LoVo (cell line): ENCODE measurements at regions not wholly inside any gene's neighbourhood (a gene's known extent, or its start where the extent isn't known, plus 50 kb on each side); places are given as distances from the start of the nearest gene placed in this dataset.

Experiments
- DNase-seq: peaks from one replicate; pipeline ENCODE4 v3.0.0-alpha.2; 2016; ENCODE audit warnings: low spot score

- no peak for DNase-seq
These were observed 957.1 kb upstream of the RBFOX1 start for GRCh38 chr16:6375465-6376075.

DNA sequence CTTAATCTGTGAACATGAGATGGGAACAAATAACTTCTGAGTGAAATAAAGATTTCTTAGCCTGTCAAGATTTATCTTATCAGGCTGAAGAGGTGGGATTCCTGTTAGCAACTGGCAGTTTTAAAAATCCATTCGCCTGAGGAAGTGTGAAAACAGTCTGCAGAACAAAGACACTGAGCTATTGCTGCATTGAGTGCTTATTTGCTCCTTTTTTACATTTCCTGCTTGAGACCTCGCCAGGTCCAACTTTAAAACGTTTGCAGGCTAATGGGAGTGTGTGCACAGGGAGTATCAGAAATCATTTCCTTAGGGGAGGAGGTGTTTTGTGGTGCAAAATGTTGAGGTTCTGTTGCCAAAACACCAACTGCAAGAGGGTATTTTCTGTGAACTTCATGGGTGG is 957.8 kb upstream of the RBFOX1 start:
- DNase-seq: no peak

GRCh38 chr16:6364846-6365245 is 967.8 kb upstream of the RBFOX1 start:
- no peak for DNase-seq

GRCh38 chr16:6363896-6364607 is 968.6 kb upstream of the RBFOX1 start:
- no peak for DNase-seq

DNA sequence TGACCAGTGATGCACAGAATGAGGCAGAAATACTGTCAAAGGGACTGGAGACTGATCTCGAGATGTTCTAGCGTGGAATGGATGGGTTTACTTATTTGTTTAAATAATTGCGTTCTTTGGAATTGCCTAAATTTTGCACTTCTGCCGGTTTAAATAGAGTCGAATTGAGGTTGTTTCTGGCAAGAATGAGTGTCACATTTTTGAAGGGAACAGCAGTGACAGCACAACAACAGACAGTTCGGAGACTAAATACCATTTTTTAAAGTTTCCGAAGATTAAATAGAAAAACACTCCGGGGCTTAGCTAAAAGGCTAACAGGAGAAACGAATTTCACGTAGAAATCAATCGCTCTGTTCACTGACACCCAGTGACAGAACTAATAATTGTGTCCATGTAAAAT is 969.2 kb upstream of the RBFOX1 start:
- DNase-seq: no peak

- DNase-seq: no peak
These were observed 970.3 kb upstream of the RBFOX1 start for GRCh38 chr16:6362321-6362720.

- DNase-seq: no peak
These were observed 972.0 kb upstream of the RBFOX1 start for GRCh38 chr16:6360641-6361040.

- no peak for DNase-seq
These were observed 975.7 kb upstream of the RBFOX1 start for GRCh38 chr16:6356911-6357310.

- no peak for DNase-seq
These were observed 982.9 kb upstream of the RBFOX1 start for GRCh38 chr16:6349725-6350124.

GRCh38 chr16:6345090-6345489 is 987.6 kb upstream of the RBFOX1 start:
- DNase-seq: no peak

DNA sequence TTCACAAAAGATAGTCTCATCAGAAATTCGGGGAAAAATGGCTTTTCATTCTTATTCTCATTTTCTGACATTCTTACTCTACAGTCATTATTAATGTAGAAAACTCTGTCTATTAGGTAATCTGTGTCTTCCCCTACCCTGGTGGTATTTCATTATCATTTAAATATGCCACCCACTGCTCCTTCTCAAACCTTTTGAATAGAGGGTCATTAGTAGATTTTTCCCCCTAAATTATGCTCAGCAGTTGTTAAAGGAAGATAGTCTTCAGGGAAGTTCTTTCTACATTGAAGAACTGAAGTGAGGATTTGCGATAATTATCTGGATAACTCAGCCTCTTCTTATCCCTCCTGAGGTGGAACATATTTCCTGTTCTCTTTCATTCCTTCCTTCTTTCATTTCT is 989.5 kb upstream of the RBFOX1 start:
- no peak for DNase-seq

DNA sequence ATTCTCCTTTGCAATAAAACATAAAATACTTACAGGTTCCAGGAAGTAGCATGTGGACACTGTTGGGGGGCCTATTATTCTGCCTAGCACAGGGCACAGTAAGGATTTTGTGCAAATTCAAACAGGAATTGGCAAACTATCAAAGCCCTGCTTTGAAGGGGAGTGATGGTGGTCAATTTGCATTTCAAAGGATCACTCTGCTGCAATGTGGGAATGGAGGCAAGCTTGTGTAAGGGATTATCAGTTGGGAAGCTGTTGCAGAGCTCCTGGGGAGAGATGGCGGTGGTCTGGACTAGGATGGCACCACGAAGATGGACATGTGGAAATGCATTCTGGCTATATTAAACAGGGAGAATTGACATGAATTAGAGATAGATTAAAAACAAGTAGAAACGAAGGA is 990.7 kb upstream of the RBFOX1 start:
- no peak for DNase-seq

GRCh38 chr16:6335072-6335471 is 997.6 kb upstream of the RBFOX1 start:
- DNase-seq: no peak

GRCh38 chr16:6331770-6332169 is 1000.9 kb upstream of the RBFOX1 start:
- DNase-seq: no peak

DNA sequence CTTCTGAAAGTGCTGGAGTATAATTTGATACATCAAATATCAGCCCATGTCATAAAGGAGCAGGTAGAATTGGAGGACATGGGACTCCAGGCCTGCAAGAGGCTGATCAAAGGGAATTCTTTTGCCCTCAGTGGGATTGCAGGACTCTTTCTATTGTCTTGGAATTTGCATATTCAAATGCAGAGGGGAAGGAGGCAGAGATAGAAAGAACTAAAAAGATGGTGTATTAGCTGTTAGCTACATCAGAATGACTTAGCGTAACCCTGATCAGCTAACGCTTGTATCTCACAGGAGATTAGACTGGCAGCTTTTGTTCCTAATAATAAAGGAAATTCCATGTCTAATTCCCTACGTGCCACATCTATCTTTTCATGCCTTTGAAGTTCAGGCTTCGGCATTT is 1014.7 kb upstream of the RBFOX1 start:
- DNase-seq: no peak

GRCh38 chr16:6309271-6309670 is 1023.4 kb upstream of the RBFOX1 start:
- no peak for DNase-seq

GRCh38 chr16:6308176-6308575 is 1024.5 kb upstream of the RBFOX1 start:
- no peak for DNase-seq

DNA sequence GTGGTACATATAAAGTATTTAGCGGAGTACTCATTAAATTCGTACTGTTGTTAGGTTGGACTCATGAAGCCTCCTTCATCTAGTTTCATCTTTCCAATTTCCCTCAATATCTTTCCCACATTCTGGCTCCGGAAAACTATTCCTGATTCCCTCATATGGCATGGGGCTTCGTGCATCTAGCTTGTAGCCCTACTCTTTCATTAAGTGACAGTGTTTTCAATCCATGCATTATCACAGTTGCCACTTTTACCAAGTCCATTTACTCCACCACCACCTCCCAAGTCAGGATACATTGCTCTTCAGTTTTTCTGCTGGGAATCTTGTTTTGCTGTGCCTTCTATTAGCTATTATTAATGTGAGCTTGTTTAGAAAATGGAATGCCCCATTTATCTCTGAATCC is 1032.1 kb upstream of the RBFOX1 start:
- no peak for DNase-seq

- DNase-seq: no peak
These were observed 1034.8 kb upstream of the RBFOX1 start for GRCh38 chr16:6297666-6298410.

DNA sequence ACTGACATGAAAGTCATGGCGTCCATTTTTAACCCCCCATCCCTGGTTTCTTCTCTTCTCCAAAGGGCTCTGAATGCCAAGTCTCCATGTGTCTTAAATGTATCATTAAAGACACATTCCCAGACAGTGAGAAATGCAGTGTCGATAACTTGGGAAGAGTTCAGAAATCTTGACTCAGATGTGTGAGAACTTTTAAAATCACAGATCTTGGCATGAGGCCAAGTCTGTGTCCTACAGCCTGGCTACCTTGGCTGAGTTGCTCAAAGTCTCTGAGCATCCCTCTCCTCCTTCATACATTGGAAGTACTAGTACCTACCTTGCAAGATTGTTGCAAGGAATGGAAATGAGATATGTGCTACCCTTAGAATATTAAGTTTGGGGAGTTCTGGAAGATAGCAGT is 1046.5 kb upstream of the RBFOX1 start:
- no peak for DNase-seq

DNA sequence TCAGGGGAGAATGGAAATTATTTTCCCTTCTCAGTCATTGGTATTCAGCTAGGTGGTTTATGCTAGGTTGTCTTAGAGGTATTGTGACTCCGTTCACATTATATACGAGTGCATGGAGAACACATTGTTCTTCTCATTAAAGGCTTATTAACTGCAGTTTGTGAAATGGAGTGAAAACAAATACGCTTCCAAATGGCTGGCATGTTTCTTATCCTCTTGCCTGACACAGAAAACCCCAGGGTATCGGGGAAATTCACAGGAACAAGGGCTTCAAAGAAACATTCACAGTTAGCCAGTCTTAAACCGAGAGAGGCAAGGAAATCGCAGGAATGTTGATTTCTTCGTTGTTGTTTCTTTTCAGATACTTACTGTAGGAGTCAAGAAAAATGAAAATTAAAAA is 1047.9 kb upstream of the RBFOX1 start:
- DNase-seq: no peak

- DNase-seq: no peak
These were observed 1050.7 kb upstream of the RBFOX1 start for GRCh38 chr16:6281994-6282393.

GRCh38 chr16:6281274-6281673 is 1051.4 kb upstream of the RBFOX1 start:
- DNase-seq: no peak
